Liver (tissue), 8 donors: ENCODE measurements at regions not wholly inside any gene's neighbourhood (a gene's known extent, or its start where the extent isn't known, plus 50 kb on each side); places are given as distances from the start of the nearest gene placed in this dataset.

Experiments used
- DNase-seq: peaks from one replicate; pipeline ENCODE4 v3.0.0-alpha.2; 2017; ENCODE audit warnings: low spot score
- H3K27ac ChIP-seq, 2 donors: one replicate each; pipeline ENCODE4 v1.7.0; 2013; ENCODE audit warnings: inconsistent platforms in 2 of 2, low read length in 2 of 2, control low read depth in 1 of 2, low read depth in 1 of 2, mild to moderate bottlenecking in 1 of 2
- H3K27me3 ChIP-seq, 4 donors: one replicate each; pipeline versions ENCODE4 v1.6.1 to v1.7.0; 2013; ENCODE audit warnings: low read length in 3 of 4, inconsistent platforms in 1 of 4, mild to moderate bottlenecking in 1 of 4, moderate library complexity in 1 of 4; ENCODE audit not compliant: control insufficient read depth in 4 of 4, insufficient read depth in 4 of 4
- H3K36me3 ChIP-seq, 4 donors: one replicate each; pipeline versions ENCODE4 v1.6.1 to v1.7.0; 2013; ENCODE audit warnings: low read length in 3 of 4, mild to moderate bottlenecking in 3 of 4, low read depth in 1 of 4, moderate library complexity in 1 of 4; ENCODE audit not compliant: control insufficient read depth in 4 of 4, insufficient read depth in 3 of 4
- H3K4me1 ChIP-seq, 4 donors: one replicate each; pipeline versions ENCODE4 v1.6.1 to v1.7.0; 2013; ENCODE audit warnings: low read length in 3 of 4, mild to moderate bottlenecking in 3 of 4, moderate library complexity in 1 of 4; ENCODE audit not compliant: control insufficient read depth in 4 of 4, insufficient read depth in 4 of 4
- H3K4me3 ChIP-seq, 3 donors: one replicate each; pipeline versions ENCODE4 v1.6.1 to v1.7.0; 2013; ENCODE audit warnings: low read length in 3 of 3, control low read depth in 1 of 3, low read depth in 1 of 3, mild to moderate bottlenecking in 1 of 3
- H3K9ac ChIP-seq, 2 donors: one replicate each; pipeline ENCODE4 v1.7.0; 2013; ENCODE audit warnings: low read length in 2 of 2, mild to moderate bottlenecking in 2 of 2, moderate library complexity in 2 of 2, control low read depth in 1 of 2, low read depth in 1 of 2
- H3K9me3 ChIP-seq, 4 donors: one replicate each; pipeline versions ENCODE4 v1.6.1 to v1.7.0; 2013; ENCODE audit warnings: low read length in 3 of 4; ENCODE audit not compliant: control insufficient read depth in 4 of 4
- EGR1 ChIP-seq, 2 donors: IDR thresholded peaks; 2 replicates each; pipeline ENCODE4 v1.6.1; 2016 to 2018; ENCODE audit warnings: antibody characterized with exemption in 2 of 2, low read depth in 2 of 2
- FOXA1 ChIP-seq: IDR thresholded peaks from 2 replicates; pipeline ENCODE4 v1.6.1; 2016; ENCODE audit warnings: antibody characterized with exemption
- FOXA2 ChIP-seq: IDR thresholded peaks from 2 replicates; pipeline ENCODE4 v1.6.1; 2016; ENCODE audit warnings: antibody characterized with exemption
- GABPA ChIP-seq, 2 donors: IDR thresholded peaks in 1 of 2; conservative IDR thresholded peaks in 1 of 2; 2 replicates each; pipeline ENCODE4 v1.6.1; 2016; ENCODE audit warnings: antibody characterized with exemption in 2 of 2, mild to moderate bottlenecking in 1 of 2, moderate library complexity in 1 of 2
- HNF4A ChIP-seq, 2 donors: conservative IDR thresholded peaks; 2 replicates each; pipeline ENCODE4 v1.6.1; 2016; ENCODE audit warnings: antibody characterized with exemption in 2 of 2, mild to moderate bottlenecking in 2 of 2
- HNF4G ChIP-seq: IDR thresholded peaks from 2 replicates; pipeline ENCODE4 v1.6.1; 2016; ENCODE audit warnings: antibody characterized with exemption
- JUND ChIP-seq, 2 donors: IDR thresholded peaks; 2 replicates each; pipeline ENCODE4 v1.6.1; 2016; ENCODE audit warnings: antibody characterized with exemption in 2 of 2
- NR2F2 ChIP-seq: IDR thresholded peaks from 2 replicates; pipeline ENCODE4 v1.6.1; 2016; ENCODE audit warnings: antibody characterized with exemption
- RAD21 ChIP-seq, 2 donors: IDR thresholded peaks; 2 replicates each; pipeline ENCODE4 v1.6.1; 2016; ENCODE audit warnings: antibody characterized with exemption in 2 of 2, mild to moderate bottlenecking in 2 of 2
- RXRA ChIP-seq, 2 donors: IDR thresholded peaks; 2 replicates each; pipeline ENCODE4 v1.6.1; 2017 to 2018; ENCODE audit warnings: antibody characterized with exemption in 2 of 2, mild to moderate bottlenecking in 1 of 2
- SP1 ChIP-seq: IDR thresholded peaks from 2 replicates; pipeline ENCODE4 v1.6.1; 2018; ENCODE audit warnings: antibody characterized with exemption, mild to moderate bottlenecking
- TAF1 ChIP-seq: conservative IDR thresholded peaks from 2 replicates; pipeline ENCODE4 v1.6.1; 2016; ENCODE audit warnings: antibody characterized with exemption, mild to moderate bottlenecking
- YY1 ChIP-seq: IDR thresholded peaks from 2 replicates; pipeline ENCODE4 v1.6.1; 2016; ENCODE audit warnings: antibody characterized with exemption, mild to moderate bottlenecking
- WGBS: extraction: QIAGEN DNeasy Blood & Tissue Kit; methylation state at CpG from one replicate; pipeline ENCODE4 v1.1.7; 2013; 5-methylcytosine and 5-hydroxymethylcytosine counted together
- TF ChIP-seq, protein P1 (sequence below): fragments of 150-350 bp; IDR thresholded peaks from 2 replicates; pipeline ENCODE4 v1.5.1; 2017; ENCODE audit warnings: improper control_type of control experiment, low read depth, low read length; ENCODE audit not compliant: missing input control
- TF ChIP-seq, protein P2 (sequence below): IDR thresholded peaks from 2 replicates; pipeline ENCODE4 v1.6.1; 2016; ENCODE audit warnings: antibody characterized with exemption
- TF ChIP-seq, protein P3 (sequence below): IDR thresholded peaks from 2 replicates; pipeline ENCODE4 v1.6.1; 2016; ENCODE audit warnings: antibody characterized with exemption
- TF ChIP-seq, protein P4 (sequence below): IDR thresholded peaks from 2 replicates; pipeline ENCODE4 v1.6.1; 2016; ENCODE audit warnings: antibody characterized with exemption, mild to moderate bottlenecking
- TF ChIP-seq, protein P5 (sequence below): IDR thresholded peaks from 2 replicates; pipeline ENCODE4 v1.6.1; 2016; ENCODE audit warnings: antibody characterized with exemption
- donor health status: healthy.
- donor health status: healthy.
- donor health status: healthy.
- donor health status: healthy.
- donor health status: healthy.

DNA sequence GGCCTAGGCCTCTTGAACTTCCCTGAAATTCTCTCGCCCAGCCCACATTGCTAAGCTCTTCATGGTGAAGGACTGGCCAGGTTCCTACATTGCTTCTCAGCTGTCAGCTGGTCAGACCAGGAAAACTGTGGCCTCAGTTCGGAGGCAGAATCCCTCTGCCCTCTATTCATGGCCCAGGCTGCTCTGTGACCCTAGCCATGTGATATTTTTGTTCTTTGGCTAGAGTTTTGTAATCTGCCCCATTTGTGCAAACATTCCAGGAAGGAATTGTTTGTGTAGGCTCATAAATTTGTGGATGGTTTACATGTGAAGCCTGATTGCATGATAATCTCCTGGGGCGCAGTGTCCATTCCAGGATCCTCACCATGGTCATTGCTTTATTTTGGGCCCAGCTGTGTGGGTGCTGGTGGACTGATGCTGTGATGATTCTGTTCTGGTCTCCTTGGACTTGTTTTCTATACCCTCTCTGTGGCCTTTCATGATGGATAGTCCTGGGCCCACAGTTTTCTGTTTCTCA, 149.1 kb upstream of the E2F8 start:
- Histone ChIP-seq H3K9me3 (no peaks in the 10 kb centered on the region), H3K9ac (no peak overlapping the region), H3K27ac (peak overlapping the region; percentile 72 to 85), H3K36me3 (no peaks in the 10 kb centered on the region), H3K27me3 (no peaks in the 10 kb centered on the region), H3K4me1 (peaks cover 9 to 35% (median 20%) of the 10 kb centered on the region in 4 donors), H3K4me3 (no peak overlapping the region)
- TF ChIP-seq RXRA (IDR thresholded peaks at IDR 0.05) (peak; percentile 97 to 99), RAD21 (IDR thresholded peaks at IDR 0.05) (peak; percentile 68 to 76), FOXA2 (peak; percentile 65), EGR1 (IDR thresholded peaks at IDR 0.05; ENCODE audit: low read depth in 2 of 2) (peak in 1 of 2 donors; percentile 80), FOXA1 (peak; percentile 47), SP1 (peak; percentile 96), JUND (IDR thresholded peaks at IDR 0.05) (peak in 1 of 2 donors; percentile 89), GABPA (IDR thresholded peaks at IDR 0.05 in 1 of 2, conservative IDR thresholded peaks at IDR 0.05 in 1 of 2) (no peak), HNF4G (peak; percentile 52), NR2F2 (peak; percentile 92), YY1 (peak; percentile 81), HNF4A (conservative IDR thresholded peaks at IDR 0.05) (peak; percentile 92 to 97), TAF1 (peak; percentile 33)
- TF ChIP-seq, protein P1, sequence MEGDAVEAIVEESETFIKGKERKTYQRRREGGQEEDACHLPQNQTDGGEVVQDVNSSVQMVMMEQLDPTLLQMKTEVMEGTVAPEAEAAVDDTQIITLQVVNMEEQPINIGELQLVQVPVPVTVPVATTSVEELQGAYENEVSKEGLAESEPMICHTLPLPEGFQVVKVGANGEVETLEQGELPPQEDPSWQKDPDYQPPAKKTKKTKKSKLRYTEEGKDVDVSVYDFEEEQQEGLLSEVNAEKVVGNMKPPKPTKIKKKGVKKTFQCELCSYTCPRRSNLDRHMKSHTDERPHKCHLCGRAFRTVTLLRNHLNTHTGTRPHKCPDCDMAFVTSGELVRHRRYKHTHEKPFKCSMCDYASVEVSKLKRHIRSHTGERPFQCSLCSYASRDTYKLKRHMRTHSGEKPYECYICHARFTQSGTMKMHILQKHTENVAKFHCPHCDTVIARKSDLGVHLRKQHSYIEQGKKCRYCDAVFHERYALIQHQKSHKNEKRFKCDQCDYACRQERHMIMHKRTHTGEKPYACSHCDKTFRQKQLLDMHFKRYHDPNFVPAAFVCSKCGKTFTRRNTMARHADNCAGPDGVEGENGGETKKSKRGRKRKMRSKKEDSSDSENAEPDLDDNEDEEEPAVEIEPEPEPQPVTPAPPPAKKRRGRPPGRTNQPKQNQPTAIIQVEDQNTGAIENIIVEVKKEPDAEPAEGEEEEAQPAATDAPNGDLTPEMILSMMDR: no peak
- TF ChIP-seq, protein P2, sequence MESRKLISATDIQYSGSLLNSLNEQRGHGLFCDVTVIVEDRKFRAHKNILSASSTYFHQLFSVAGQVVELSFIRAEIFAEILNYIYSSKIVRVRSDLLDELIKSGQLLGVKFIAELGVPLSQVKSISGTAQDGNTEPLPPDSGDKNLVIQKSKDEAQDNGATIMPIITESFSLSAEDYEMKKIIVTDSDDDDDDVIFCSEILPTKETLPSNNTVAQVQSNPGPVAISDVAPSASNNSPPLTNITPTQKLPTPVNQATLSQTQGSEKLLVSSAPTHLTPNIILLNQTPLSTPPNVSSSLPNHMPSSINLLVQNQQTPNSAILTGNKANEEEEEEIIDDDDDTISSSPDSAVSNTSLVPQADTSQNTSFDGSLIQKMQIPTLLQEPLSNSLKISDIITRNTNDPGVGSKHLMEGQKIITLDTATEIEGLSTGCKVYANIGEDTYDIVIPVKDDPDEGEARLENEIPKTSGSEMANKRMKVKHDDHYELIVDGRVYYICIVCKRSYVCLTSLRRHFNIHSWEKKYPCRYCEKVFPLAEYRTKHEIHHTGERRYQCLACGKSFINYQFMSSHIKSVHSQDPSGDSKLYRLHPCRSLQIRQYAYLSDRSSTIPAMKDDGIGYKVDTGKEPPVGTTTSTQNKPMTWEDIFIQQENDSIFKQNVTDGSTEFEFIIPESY: peak; percentile 94
- TF ChIP-seq, protein P3, sequence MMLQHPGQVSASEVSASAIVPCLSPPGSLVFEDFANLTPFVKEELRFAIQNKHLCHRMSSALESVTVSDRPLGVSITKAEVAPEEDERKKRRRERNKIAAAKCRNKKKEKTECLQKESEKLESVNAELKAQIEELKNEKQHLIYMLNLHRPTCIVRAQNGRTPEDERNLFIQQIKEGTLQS: peak; percentile 62
- TF ChIP-seq, protein P4, sequence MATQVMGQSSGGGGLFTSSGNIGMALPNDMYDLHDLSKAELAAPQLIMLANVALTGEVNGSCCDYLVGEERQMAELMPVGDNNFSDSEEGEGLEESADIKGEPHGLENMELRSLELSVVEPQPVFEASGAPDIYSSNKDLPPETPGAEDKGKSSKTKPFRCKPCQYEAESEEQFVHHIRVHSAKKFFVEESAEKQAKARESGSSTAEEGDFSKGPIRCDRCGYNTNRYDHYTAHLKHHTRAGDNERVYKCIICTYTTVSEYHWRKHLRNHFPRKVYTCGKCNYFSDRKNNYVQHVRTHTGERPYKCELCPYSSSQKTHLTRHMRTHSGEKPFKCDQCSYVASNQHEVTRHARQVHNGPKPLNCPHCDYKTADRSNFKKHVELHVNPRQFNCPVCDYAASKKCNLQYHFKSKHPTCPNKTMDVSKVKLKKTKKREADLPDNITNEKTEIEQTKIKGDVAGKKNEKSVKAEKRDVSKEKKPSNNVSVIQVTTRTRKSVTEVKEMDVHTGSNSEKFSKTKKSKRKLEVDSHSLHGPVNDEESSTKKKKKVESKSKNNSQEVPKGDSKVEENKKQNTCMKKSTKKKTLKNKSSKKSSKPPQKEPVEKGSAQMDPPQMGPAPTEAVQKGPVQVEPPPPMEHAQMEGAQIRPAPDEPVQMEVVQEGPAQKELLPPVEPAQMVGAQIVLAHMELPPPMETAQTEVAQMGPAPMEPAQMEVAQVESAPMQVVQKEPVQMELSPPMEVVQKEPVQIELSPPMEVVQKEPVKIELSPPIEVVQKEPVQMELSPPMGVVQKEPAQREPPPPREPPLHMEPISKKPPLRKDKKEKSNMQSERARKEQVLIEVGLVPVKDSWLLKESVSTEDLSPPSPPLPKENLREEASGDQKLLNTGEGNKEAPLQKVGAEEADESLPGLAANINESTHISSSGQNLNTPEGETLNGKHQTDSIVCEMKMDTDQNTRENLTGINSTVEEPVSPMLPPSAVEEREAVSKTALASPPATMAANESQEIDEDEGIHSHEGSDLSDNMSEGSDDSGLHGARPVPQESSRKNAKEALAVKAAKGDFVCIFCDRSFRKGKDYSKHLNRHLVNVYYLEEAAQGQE: peak; percentile 85
- TF ChIP-seq, protein P5, sequence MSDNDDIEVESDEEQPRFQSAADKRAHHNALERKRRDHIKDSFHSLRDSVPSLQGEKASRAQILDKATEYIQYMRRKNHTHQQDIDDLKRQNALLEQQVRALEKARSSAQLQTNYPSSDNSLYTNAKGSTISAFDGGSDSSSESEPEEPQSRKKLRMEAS: peak; percentile 98
- no peak for DNase-seq
- 26% methylated on average over 3 of the region's 3 CpGs for WGBS
